Frontal cortex (tissue), 3 donors: ENCODE measurements at regions not wholly inside any gene's neighbourhood (a gene's known extent, or its start where the extent isn't known, plus 50 kb on each side); places are given as distances from the start of the nearest gene placed in this dataset.
A peak's percentile ranks its signal among the peaks of the same experiment; 100 is the strongest.

Experiments
- DNase-seq, 2 donors: peaks; one replicate each; pipeline ENCODE4 v3.0.0; 2012; ENCODE audit warnings: low spot score in 2 of 2
- FAIRE-seq: peaks from 2 replicates; lab custom pipeline; 2012; peaks lifted over from hg19 to GRCh38; lab: Jason Lieb, UNC
- donor health status: control.
- donor health status: control.
- donor health status: control.

GRCh38 chr1:230518511-230518910, 92.4 kb upstream of the PGBD5 start:
- no peak for FAIRE-seq
- no peak for DNase-seq

- FAIRE-seq (no peak), DNase-seq (no peak)
Measured at GRCh38 chr1:230517786-230518185, 91.7 kb upstream of the PGBD5 start.

DNA sequence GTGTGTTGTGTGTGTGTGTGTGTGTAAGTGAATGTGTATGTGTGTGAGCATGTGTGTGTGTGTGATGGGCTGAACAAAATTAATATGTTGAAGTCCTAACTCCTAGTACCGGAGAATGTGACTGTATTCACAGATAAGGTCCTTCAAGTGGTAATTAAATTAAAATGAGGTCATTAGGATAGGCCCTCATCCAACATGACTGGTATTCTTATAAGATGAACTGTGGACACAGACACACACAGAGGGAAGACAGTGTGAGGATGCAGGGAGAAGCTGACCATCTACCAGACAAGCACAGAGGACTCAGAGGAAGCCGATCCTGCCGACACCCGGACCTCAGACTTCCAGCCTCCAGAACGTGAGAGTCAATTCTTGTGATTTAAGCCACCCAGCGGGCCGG, 91.2 kb upstream of the PGBD5 start:
- DNase-seq (no peak), FAIRE-seq (no peak)

DNA sequence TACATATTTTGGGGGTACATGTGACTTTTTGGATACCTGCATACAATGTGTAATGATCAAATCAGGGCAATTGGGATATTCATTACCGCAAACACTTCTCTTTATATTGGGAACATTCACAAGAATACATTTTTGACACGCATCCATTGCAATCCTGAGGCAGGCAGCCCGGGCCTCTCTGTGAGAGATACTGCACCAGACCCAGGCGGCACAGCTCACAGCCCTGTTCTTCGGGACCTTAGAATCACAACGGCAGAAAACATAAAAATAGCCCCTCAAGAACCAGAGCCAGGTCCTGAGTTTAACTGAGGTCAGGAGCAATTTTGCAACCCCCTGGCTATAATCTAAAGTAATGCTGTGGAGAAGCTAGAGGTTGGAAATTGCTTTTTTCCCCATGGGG, 90.8 kb upstream of the PGBD5 start:
- FAIRE-seq (no peak), DNase-seq (no peak)

- no peak for DNase-seq
- FAIRE-seq, result no peak
Measured at GRCh38 chr1:230515451-230516145, 89.5 kb upstream of the PGBD5 start.

- FAIRE-seq, result no peak
- no peak for DNase-seq
Measured at GRCh38 chr1:230510496-230510895, 84.4 kb upstream of the PGBD5 start.

- no peak for FAIRE-seq
- no peak for DNase-seq
Measured at GRCh38 chr1:230509281-230509977, 83.3 kb upstream of the PGBD5 start.

DNA sequence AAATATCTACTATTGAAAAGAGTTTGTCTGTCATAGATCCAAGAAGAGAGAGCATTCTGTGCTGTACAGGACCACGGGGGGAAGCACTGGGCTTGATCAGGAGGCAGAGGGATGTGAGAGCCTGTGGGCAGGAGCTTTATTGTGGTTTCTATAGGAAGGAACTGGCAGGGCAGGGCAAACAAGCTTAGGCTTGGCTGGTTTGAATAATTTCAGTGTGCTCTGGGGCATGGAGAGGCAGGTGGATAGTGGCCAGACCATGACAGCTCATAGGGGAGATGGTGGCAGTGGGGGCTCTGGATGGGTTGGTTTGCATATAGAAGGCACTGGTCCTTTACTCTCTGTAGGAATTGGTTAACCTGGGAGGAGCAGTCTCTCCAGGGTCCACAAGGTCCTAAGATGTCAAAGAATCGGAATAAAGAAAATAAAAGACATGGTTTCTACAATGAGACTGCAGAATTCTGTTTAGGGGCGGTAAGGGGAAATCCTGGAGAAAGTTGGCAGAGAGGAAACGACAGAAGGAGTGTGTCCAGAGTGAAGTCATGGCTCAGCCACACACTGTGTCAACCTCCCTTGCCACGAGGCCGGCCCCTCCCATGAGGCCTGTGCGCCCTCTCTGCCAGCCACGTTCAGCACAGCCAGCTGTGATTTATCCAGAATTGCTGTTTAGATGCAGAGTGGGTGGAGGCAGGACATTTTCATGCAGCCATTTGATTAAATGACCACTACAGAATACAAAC, 81.7 kb upstream of the PGBD5 start:
- FAIRE-seq (no peak), DNase-seq (peak; percentile 17 to 30)

- FAIRE-seq, result no peak
- DNase-seq, result no peak
Measured at GRCh38 chr1:230507236-230507635, 81.1 kb upstream of the PGBD5 start.

- DNase-seq (no peak), FAIRE-seq (no peak)
Measured at GRCh38 chr1:230506451-230506850, 80.3 kb upstream of the PGBD5 start.

- DNase-seq, result no peak
- no peak for FAIRE-seq
Measured at GRCh38 chr1:230504310-230504709, 78.2 kb upstream of the PGBD5 start.

- no peak for DNase-seq
- no peak for FAIRE-seq
Measured at GRCh38 chr1:230503726-230504125, 77.6 kb upstream of the PGBD5 start.

DNA sequence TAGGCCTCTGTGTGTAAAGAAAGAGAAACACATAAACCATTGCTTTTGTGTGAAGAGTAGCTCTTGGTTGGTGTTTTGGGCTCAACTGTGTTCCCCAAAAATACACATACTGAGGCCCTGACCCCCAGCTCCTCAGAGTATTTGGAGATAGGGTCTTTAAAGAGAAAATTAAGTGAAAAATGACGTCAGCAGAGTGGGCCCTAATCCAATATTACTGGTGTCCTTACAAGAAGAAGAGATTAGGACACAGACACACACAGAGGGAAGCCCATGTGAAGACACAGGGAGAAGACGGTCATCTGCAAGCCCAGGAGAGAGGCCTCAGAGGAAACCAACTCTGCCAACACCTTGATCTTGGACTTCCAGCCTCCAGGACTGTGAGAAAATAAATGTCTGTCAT, 76.9 kb upstream of the PGBD5 start:
- no peak for DNase-seq
- no peak for FAIRE-seq

DNA sequence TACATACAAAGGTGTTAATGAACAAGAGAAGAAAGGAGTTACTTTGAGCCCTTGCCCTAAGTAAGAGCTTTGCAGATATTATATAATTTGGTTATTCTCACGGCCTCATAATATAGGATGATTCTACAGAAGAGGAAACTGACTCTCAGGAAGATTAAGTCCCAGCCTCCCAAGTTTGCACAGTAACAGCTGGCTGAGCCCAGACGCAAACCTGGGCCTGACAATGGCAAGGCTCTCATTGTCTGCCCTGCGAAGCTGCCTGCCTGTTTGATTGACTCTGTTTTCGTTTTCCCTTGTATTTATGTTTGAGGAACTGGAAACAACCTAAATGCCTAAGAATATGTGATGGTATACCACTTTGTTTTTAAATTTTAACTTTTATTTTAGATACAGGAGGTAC, 76.2 kb upstream of the PGBD5 start:
- no peak for FAIRE-seq

DNA sequence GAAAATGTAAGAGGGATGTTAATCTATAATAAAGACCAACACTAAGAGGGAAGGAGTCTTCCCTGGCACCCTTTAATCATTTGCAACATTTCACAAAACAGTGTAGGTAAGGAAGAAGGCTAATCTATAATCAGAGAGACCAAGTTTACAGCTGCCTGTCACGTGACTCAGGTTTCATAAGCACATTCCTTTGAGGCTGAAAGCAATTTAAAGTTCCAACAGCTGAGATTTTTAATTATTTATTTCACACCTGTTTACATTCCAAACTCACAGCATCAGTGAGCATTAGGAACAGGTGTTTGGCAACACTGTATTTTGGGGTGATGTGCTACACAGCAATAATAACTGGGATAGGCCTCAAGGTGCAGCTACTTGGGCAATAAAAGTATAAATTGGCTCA, 75.7 kb upstream of the PGBD5 start:
- no peak for FAIRE-seq
- DNase-seq, result no peak

More for the DNA sequence above, 76.2 kb upstream of the PGBD5 start:
- DNase-seq, result no peak

DNA sequence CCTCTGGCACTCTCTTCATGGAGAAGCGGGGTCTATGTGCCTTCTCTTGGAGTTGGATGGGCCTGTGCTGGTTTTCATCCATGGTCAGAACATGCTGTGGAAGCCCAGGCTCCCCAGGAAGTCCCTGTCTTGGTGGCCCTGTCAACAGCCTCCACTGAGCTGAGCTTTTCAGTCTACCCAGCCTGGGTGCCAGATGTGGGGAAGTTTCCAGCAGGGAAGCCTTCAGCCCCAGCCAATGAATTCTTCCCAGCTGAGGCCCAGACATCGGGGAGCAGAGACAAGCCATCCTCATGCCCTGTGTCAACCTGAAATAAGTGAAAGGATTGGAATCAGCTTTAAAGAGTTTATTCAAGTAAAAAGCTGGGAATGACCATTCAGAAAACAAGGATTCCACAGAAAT, 75.1 kb upstream of the PGBD5 start:
- no peak for DNase-seq
- FAIRE-seq, result no peak

DNA sequence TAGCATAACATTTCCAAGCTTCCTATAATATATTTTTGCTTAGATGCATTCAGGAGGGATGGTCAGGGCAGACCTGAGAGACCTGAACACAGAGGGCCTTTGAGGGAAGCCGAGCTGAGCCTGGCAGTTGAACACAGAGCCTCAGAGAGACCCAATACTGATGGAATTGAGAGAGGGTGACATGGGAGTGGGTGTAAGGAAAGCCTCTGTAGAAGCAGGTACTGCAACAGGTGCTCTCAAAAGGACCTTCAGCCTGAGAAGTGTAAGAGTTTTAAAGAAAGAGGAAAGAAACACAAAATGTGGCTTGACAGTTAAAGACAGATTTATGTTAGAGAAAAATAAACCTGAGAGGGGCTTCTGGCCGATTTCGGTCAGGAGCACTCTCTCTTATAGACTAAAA, 73.9 kb upstream of the PGBD5 start:
- DNase-seq (no peak), FAIRE-seq (no peak)

GRCh38 chr1:230499496-230499895, 73.4 kb upstream of the PGBD5 start:
- FAIRE-seq, result no peak
- DNase-seq, result no peak

DNA sequence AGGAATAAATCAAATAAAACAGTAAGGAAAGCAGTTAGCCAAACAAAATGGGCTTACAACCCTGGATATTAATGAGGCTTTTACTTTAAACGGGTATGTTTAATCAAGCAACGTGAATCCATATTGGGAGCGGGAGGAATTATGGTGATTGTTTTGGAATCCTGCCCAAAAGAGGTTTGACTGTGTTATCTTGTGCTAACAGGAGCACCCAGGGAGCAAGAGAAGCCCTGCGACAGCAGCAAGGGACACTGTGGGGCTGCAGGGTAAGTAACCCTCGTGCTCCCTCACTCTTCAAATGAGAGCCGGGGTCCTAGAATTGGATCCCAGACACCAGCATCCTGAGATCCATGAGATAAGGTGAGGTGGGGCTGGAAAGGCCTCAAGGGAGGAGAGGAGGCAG, 72.6 kb upstream of the PGBD5 start:
- FAIRE-seq (no peak), DNase-seq (no peak)

DNA sequence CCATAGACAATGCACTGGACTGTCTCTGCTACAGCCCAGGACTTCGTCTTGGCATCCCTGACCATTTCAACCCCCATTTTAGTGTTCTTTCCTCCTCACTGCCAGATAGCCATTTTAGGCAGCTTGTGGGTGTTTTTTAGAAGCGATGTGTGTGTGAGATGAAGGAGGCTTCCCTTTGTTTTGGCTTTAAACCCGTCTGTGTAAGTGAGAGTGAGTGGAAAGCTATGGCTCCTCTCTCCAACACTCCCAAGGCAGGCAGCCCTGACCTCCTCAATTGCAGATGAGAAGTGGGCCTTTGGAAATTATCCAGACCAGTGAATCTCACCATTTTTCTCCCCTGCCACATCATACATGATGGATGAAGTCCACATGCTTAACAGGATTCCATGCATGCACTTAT, 70.3 kb upstream of the PGBD5 start:
- no peak for DNase-seq
- FAIRE-seq, result no peak

DNA sequence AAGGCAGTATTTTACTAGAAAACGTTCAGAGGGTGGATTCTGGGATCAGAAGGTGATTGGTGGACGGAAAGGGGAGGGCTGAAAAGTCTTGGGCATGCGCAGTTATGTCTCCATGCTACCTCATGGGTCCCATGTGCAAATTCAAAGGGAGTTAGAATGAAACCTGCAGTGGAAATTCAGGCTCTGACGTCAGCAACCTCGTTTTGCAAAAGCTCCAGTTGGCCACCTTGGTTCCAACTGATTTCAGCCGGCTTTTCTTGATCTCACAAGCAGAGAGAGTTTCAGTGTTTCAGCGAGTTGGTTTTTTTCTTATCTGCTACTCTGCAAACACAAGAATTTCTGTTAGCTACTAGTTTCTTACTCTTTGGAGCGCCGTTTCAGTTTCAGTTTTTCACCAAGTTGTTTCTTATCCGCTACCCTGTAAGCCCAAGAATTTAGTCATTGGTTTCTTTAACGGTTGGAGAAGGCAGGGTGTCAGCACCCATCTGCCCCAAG, 69.8 kb upstream of the PGBD5 start:
- no peak for DNase-seq
- no peak for FAIRE-seq
